Spleen (tissue), 11 donors: ENCODE measurements at regions not wholly inside any gene's neighbourhood (a gene's known extent, or its start where the extent isn't known, plus 50 kb on each side); places are given as distances from the start of the nearest gene placed in this dataset.

Source experiments
- DNase-seq: peaks from one replicate; pipeline ENCODE4 v3.0.0-alpha.2; 2020
- H3K27ac ChIP-seq, 8 donors: fragments of 200-600 bp; sonication (generic) in 7 of 8; 1 replicate in 4 of 8; 2 replicates in 4 of 8; pipeline versions ENCODE4 v1.5.0 to v1.8.0; 2016 to 2021; ENCODE audit warnings: inconsistent platforms in 4 of 8, mild to moderate bottlenecking in 4 of 8, moderate library complexity in 1 of 8
- H3K27me3 ChIP-seq, 7 donors: fragments of 200-600 bp; sonication (generic) in 6 of 7; replicated peaks in 1 of 7; 1 replicate in 4 of 7; 2 replicates in 3 of 7; pipeline versions ENCODE4 v1.5.0 to v1.8.0; 2016 to 2021; ENCODE audit warnings: inconsistent platforms in 3 of 7, mild to moderate bottlenecking in 1 of 7
- H3K36me3 ChIP-seq, 6 donors: fragments of 200-600 bp; sonication (generic) in 5 of 6; 1 replicate in 4 of 6; 2 replicates in 2 of 6; pipeline versions ENCODE4 v1.5.0 to v1.8.0; 2016 to 2021; ENCODE audit warnings: inconsistent platforms in 2 of 6
- H3K4me1 ChIP-seq, 6 donors: fragments of 200-600 bp; sonication (generic) in 5 of 6; 1 replicate in 3 of 6; 2 replicates in 3 of 6; pipeline versions ENCODE4 v1.5.0 to v1.8.0; 2016 to 2021; ENCODE audit warnings: inconsistent platforms in 3 of 6
- H3K4me3 ChIP-seq, 8 donors: fragments of 200-600 bp; sonication (generic) in 7 of 8; 1 replicate in 4 of 8; 2 replicates in 4 of 8; pipeline versions ENCODE4 v1.5.0 to v1.8.0; 2016 to 2021; ENCODE audit warnings: inconsistent platforms in 4 of 8, mild to moderate bottlenecking in 4 of 8, moderate library complexity in 2 of 8
- H3K9me3 ChIP-seq, 8 donors: fragments of 200-600 bp; sonication (generic) in 7 of 8; 1 replicate in 4 of 8; 2 replicates in 4 of 8; pipeline versions ENCODE4 v1.5.0 to v1.8.0; 2016 to 2021; ENCODE audit warnings: inconsistent platforms in 4 of 8
- POLR2A ChIP-seq, 3 donors: fragments of 450-650 bp; IDR thresholded peaks; one replicate each; pipeline ENCODE4 v1.5.1; 2017; ENCODE audit warnings: antibody characterized with exemption in 3 of 3, mild to moderate bottlenecking in 1 of 3
- POLR2AphosphoS5 ChIP-seq, 3 donors: sonication (generic); formaldehyde crosslinking; IDR thresholded peaks; one replicate each; pipeline ENCODE4 v1.5.1; 2017; ENCODE audit warnings: antibody characterized with exemption in 3 of 3
- whole genome bisulfite sequencing, 5 donors: extraction: QIAGEN DNeasy Blood & Tissue Kit in 3 of 5; methylation state at CpG; one replicate each; pipeline versions ENCODE4 v1.1.5 to v1.1.7; 2013 to 2018; 5-methylcytosine and 5-hydroxymethylcytosine counted together
- intact Hi-C: fragments of 100-400 bp; cut with DNase I; formaldehyde crosslinking; loops from one replicate; pipeline ENCODE4 v1.15.0; 2023; ENCODE audit warnings: low total_unique reads
- TF ChIP-seq, protein P1 (sequence below), 11 experiments: fragments of 200-600 bp in 7 of 11; fragments of 450-650 bp in 4 of 11; sonication (generic) in 4 of 11; IDR thresholded peaks in 8 of 11; conservative IDR thresholded peaks in 3 of 11; 1 replicate in 7 of 11; 2 replicates in 4 of 11; pipeline versions ENCODE4 v1.4.0 to v1.8.0; 2016 to 2021; ENCODE audit warnings: antibody characterized with exemption in 11 of 11, inconsistent platforms in 4 of 11, mild to moderate bottlenecking in 1 of 11
- donor health status: healthy with polysubstance abuse.
- donor health status: DM: no; HTN: no; CAD: no; lungs with moderate emphysema.
- donor health status: DM: no; HTN: no; CAD: no.
- donor health status: Bipolar disorder and iron deficiency.
- donor health status: healthy.
- donor health status: DM: no; HTN: no; CAD: no.
- donor health status: DM: yes; HTN: yes; CAD: no.

DNA sequence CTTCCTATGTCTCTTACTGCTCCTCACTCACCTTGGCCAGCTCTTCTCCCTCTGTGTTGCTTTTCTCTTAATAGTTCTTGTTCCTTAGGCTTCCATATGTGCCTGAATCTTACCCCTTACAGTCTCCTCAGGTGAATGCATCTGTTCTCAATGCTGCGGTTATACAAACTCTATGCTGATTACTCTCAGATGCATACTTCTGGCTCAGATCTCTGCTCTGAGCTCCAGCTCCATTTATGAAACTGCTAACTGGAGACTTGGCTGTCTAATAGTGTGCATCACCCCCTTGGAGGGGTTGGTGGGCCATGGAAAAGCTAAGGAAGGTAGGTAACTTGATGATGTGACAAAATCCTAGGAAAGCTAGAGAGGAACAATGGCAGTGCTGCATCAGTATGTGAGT lies 422.5 kb downstream of the TMEM135 start:
- Histone ChIP-seq H3K27ac (no peak overlapping the region), H3K36me3 (no peaks in the 10 kb centered on the region), H3K9me3 (no peaks in the 10 kb centered on the region), H3K27me3 (peaks cover 0 to 3% (median 0%) of the 10 kb centered on the region in 7 donors), H3K4me1 (no peaks in the 10 kb centered on the region), H3K4me3 (no peak overlapping the region)
- TF ChIP-seq POLR2A (IDR thresholded peaks at IDR 0.05) (no peak), POLR2AphosphoS5 (IDR thresholded peaks at IDR 0.05) (no peak)
- TF ChIP-seq, protein P1, sequence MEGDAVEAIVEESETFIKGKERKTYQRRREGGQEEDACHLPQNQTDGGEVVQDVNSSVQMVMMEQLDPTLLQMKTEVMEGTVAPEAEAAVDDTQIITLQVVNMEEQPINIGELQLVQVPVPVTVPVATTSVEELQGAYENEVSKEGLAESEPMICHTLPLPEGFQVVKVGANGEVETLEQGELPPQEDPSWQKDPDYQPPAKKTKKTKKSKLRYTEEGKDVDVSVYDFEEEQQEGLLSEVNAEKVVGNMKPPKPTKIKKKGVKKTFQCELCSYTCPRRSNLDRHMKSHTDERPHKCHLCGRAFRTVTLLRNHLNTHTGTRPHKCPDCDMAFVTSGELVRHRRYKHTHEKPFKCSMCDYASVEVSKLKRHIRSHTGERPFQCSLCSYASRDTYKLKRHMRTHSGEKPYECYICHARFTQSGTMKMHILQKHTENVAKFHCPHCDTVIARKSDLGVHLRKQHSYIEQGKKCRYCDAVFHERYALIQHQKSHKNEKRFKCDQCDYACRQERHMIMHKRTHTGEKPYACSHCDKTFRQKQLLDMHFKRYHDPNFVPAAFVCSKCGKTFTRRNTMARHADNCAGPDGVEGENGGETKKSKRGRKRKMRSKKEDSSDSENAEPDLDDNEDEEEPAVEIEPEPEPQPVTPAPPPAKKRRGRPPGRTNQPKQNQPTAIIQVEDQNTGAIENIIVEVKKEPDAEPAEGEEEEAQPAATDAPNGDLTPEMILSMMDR (IDR thresholded peaks at IDR 0.05 in 8 of 11, conservative IDR thresholded peaks at IDR 0.05 in 3 of 11) = no peak
- DNase-seq = no peak
- intact Hi-C loops = no loop called here
- WGBS, 5 donors = 95 to 100% (median 97%) methylated on average over 1 of the region's 1 CpG

DNA sequence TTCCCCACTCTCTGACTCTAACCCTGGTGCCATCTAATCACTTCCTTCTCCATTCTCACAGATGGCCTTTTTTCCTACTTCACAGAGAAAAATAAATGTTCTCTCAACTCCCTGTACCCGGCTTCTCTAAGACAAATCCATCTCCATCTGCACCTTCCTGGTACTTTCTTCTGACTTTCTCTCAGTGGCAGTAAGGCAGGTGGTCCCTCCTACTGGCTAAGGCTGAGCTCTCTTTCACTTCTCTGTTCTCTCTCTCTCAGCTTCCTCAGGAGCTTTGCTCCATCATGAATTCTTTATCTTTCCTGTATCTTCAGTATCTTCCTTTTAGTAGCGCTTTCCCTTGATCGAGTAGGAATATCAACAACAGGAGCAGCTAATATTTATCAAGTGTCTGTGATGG lies 421.6 kb downstream of the TMEM135 start:
- no peak overlapping the region for H3K27ac ChIP-seq
- intact Hi-C loops = no loop called here
- no peak for TF ChIP-seq POLR2AphosphoS5 (IDR thresholded peaks at IDR 0.05)
- TF ChIP-seq, protein P1 (IDR thresholded peaks at IDR 0.05 in 8 of 11, conservative IDR thresholded peaks at IDR 0.05 in 3 of 11) = no peak
- TF ChIP-seq POLR2A (IDR thresholded peaks at IDR 0.05) = no peak
- no peak for DNase-seq
- no peak overlapping the region for H3K4me3 ChIP-seq
- H3K9me3 ChIP-seq = no peaks in the 10 kb centered on the region
- H3K36me3 ChIP-seq = no peaks in the 10 kb centered on the region
- no peaks in the 10 kb centered on the region for H3K4me1 ChIP-seq
- WGBS, 5 donors = 75 to 87% (median 85%) methylated on average over 3 of the region's 3 CpGs
- peaks cover 0 to 3% (median 0%) of the 10 kb centered on the region in 7 donors for H3K27me3 ChIP-seq

DNA sequence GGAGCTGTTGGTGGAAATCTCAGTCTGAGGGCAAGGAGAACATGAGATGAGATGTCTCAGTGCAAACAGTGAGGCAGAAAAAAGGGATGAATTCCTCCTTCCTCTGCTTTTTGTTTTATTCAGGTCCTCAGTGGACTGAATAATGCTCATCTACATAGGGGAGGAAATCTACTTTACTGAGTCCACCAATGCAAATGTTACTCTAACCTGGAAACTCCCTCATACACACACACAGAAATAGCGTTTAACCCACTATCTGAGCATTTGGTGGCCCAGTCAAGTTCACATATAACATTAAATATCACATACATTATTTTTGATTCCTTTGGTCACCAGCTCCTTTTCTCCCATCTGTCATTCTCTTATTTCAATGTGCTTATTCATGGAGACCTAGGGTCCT lies 418.8 kb downstream of the TMEM135 start:
- Histone ChIP-seq H3K27me3 (no peaks in the 10 kb centered on the region), H3K36me3 (no peaks in the 10 kb centered on the region), H3K4me3 (no peak overlapping the region), H3K9me3 (no peaks in the 10 kb centered on the region), H3K27ac (no peak overlapping the region), H3K4me1 (no peaks in the 10 kb centered on the region)
- intact Hi-C loops = no loop called here
- DNase-seq = no peak
- TF ChIP-seq POLR2A (IDR thresholded peaks at IDR 0.05) (no peak), POLR2AphosphoS5 (IDR thresholded peaks at IDR 0.05) (no peak)
- TF ChIP-seq, protein P1 (IDR thresholded peaks at IDR 0.05 in 8 of 11, conservative IDR thresholded peaks at IDR 0.05 in 3 of 11) = no peak
- WGBS, 5 donors = 82 to 88% (median 84%) methylated on average over 1 of the region's 1 CpG

- no peaks in the 10 kb centered on the region for H3K9me3 ChIP-seq
- DNase-seq = no peak
- TF ChIP-seq POLR2AphosphoS5 (IDR thresholded peaks at IDR 0.05) (no peak), POLR2A (IDR thresholded peaks at IDR 0.05) (no peak)
- TF ChIP-seq, protein P1 (IDR thresholded peaks at IDR 0.05 in 8 of 11, conservative IDR thresholded peaks at IDR 0.05 in 3 of 11) = no peak
- WGBS, 5 donors = 78 to 85% (median 82%) methylated on average over 3 of the region's 3 CpGs
- no peaks in the 10 kb centered on the region for H3K4me1 ChIP-seq
- no peaks in the 10 kb centered on the region for H3K36me3 ChIP-seq
- H3K4me3 ChIP-seq = no peak overlapping the region
- intact Hi-C loops = no loop called here
- no peaks in the 10 kb centered on the region for H3K27me3 ChIP-seq
- no peak overlapping the region for H3K27ac ChIP-seq
These were observed 417.4 kb downstream of the TMEM135 start for GRCh38 chr11:87455180-87455579.
